H1 (cell line): ENCODE measurements at regions not wholly inside any gene's neighbourhood (a gene's known extent, or its start where the extent isn't known, plus 50 kb on each side); places are given as distances from the start of the nearest gene placed in this dataset.

Experiments
- CTCF ChIA-PET: fragments of 300-600 bp; sonication (Branson Sonifier 250); formaldehyde crosslinking; loops from one replicate; lab custom pipeline; 2021; ENCODE audit not compliant: partially characterized antibody; lab: Charles Lee
- POLR2A ChIA-PET: fragments of 300-600 bp; sonication (Branson Sonifier 250); formaldehyde crosslinking; loops from one replicate; lab custom pipeline; 2021; ENCODE audit warnings: inconsistent platforms; ENCODE audit not compliant: partially characterized antibody; lab: Charles Lee
- DNase-seq, 2 experiments: peaks; one replicate each; pipeline versions ENCODE4 v3.0.0 to v3.0.0-alpha.2; 2010 to 2022; ENCODE audit warnings: low spot score in 2 of 2, low read depth in 1 of 2, mixed read lengths in 1 of 2
- FAIRE-seq: peaks from 2 replicates; lab custom pipeline; 2011; peaks lifted over from hg19 to GRCh38; lab: Jason Lieb, UNC
- H2AFZ ChIP-seq: 2 replicates; pipeline ENCODE4 v1.8.1; 2012; ENCODE audit warnings: low read length, inconsistent platforms
- H2AK5ac ChIP-seq: 2 replicates; pipeline ENCODE4 v1.6.1; 2013; ENCODE audit warnings: low read depth, low read length
- H2BK120ac ChIP-seq: replicated peaks from 2 replicates; pipeline ENCODE3; 2013; ENCODE audit warnings: low read depth, low read length, inconsistent platforms
- H2BK12ac ChIP-seq: 2 replicates; pipeline ENCODE4 v1.6.1; 2013; ENCODE audit warnings: low read depth, low read length
- H2BK15ac ChIP-seq: 2 replicates; pipeline ENCODE4 v1.6.1; 2013; ENCODE audit warnings: low read length
- H2BK20ac ChIP-seq: 2 replicates; pipeline ENCODE4 v1.6.1; 2013; ENCODE audit warnings: low read length
- H2BK5ac ChIP-seq: 2 replicates; pipeline ENCODE4 v1.6.1; 2013; ENCODE audit warnings: low read depth, low read length
- H3K14ac ChIP-seq: 2 replicates; pipeline ENCODE4 v1.6.1; 2013; ENCODE audit warnings: inconsistent platforms; ENCODE audit not compliant: insufficient read length
- H3K18ac ChIP-seq: 2 replicates; pipeline ENCODE4 v1.6.1; 2013; ENCODE audit warnings: low read length; ENCODE audit errors: extremely low read depth
- H3K23ac ChIP-seq: 2 replicates; pipeline ENCODE4 v1.6.1; 2013; ENCODE audit warnings: inconsistent platforms; ENCODE audit not compliant: insufficient read length
- H3K23me2 ChIP-seq: 2 replicates; pipeline ENCODE4 v1.6.1; 2013; ENCODE audit warnings: low read depth, low read length
- H3K27ac ChIP-seq: 2 replicates; pipeline ENCODE4 v1.6.1; 2011; ENCODE audit warnings: low read depth, low read length, inconsistent platforms
- H3K27me3 ChIP-seq, 4 experiments: replicated peaks in 1 of 4; 1 replicate in 1 of 4; 2 replicates in 3 of 4; pipeline versions ENCODE4 v1.6.1 to v1.8.1; 2011 to 2013; ENCODE audit warnings: low read length in 3 of 4, mild to moderate bottlenecking in 3 of 4, inconsistent platforms in 2 of 4, mixed read lengths in 2 of 4, moderate library complexity in 1 of 4; ENCODE audit not compliant: control insufficient read depth in 3 of 4, insufficient read depth in 3 of 4; ENCODE audit errors: extremely low read depth in 1 of 4
- H3K36me3 ChIP-seq, 4 experiments: 2 replicates each; pipeline versions ENCODE4 v1.6.1 to v1.8.1; 2011 to 2013; ENCODE audit warnings: mild to moderate bottlenecking in 4 of 4, low read length in 3 of 4, moderate library complexity in 2 of 4, control low read depth in 1 of 4, inconsistent platforms in 1 of 4; ENCODE audit not compliant: insufficient read depth in 4 of 4, control insufficient read depth in 2 of 4
- H3K4ac ChIP-seq: replicated peaks from 2 replicates; pipeline ENCODE3; 2013; ENCODE audit warnings: low read length, low read depth, mixed read lengths, inconsistent platforms; ENCODE audit not compliant: insufficient read length
- H3K4me1 ChIP-seq, 4 experiments: replicated peaks in 1 of 4; 1 replicate in 1 of 4; 2 replicates in 3 of 4; pipeline versions ENCODE4 v1.6.1 to v1.8.1; 2011 to 2013; ENCODE audit warnings: low read length in 3 of 4, inconsistent platforms in 2 of 4, mixed read lengths in 1 of 4; ENCODE audit not compliant: insufficient read depth in 4 of 4, control insufficient read depth in 3 of 4
- H3K4me2 ChIP-seq, 2 experiments: 2 replicates each; pipeline versions ENCODE4 v1.6.1 to v1.8.1; 2011 to 2013; ENCODE audit warnings: low read depth in 2 of 2, low read length in 2 of 2, control low read depth in 1 of 2, inconsistent platforms in 1 of 2, mild to moderate bottlenecking in 1 of 2; ENCODE audit not compliant: insufficient read depth in 1 of 2
- H3K4me3 ChIP-seq, 4 experiments: fragments of 200-600, 300-600 bp in 1 of 4; sonication (generic), shearing (Covaris generic), sonication (Bioruptor Twin) in 1 of 4; 2 replicates each; pipeline versions ENCODE4 v1.5.1 to v1.8.1; 2011 to 2016; ENCODE audit warnings: low read length in 4 of 4, low read depth in 3 of 4, control low read depth in 2 of 4, inconsistent platforms in 2 of 4, mild to moderate bottlenecking in 2 of 4, mixed read lengths in 1 of 4, moderate library complexity in 1 of 4; ENCODE audit not compliant: insufficient read depth in 2 of 4; ENCODE audit errors: extremely low read depth in 1 of 4
- H3K56ac ChIP-seq: replicated peaks from 2 replicates; pipeline ENCODE3; 2013; ENCODE audit warnings: low read depth, mild to moderate bottlenecking, mixed read lengths, low read length, inconsistent platforms; ENCODE audit not compliant: insufficient read length
- H3K79me1 ChIP-seq: 2 replicates; pipeline ENCODE4 v1.6.1; 2013; ENCODE audit warnings: low read depth, low read length, control low read depth
- H3K79me2 ChIP-seq, 2 experiments: 2 replicates each; pipeline versions ENCODE4 v1.6.1 to v1.8.1; 2012 to 2013; ENCODE audit warnings: low read length in 2 of 2, mild to moderate bottlenecking in 2 of 2, inconsistent platforms in 1 of 2; ENCODE audit not compliant: insufficient read depth in 2 of 2, control insufficient read depth in 1 of 2
- H3K9ac ChIP-seq, 4 experiments: replicated peaks in 1 of 4; 1 replicate in 1 of 4; 2 replicates in 3 of 4; pipeline versions ENCODE4 v1.6.1 to v1.8.1; 2011 to 2013; ENCODE audit warnings: low read depth in 3 of 4, low read length in 3 of 4, control low read depth in 2 of 4, mild to moderate bottlenecking in 2 of 4, moderate library complexity in 2 of 4, inconsistent platforms in 1 of 4; ENCODE audit errors: extremely low read depth in 1 of 4
- H3K9me3 ChIP-seq, 2 experiments: 2 replicates each; pipeline versions ENCODE4 v1.6.1 to v1.8.1; 2012 to 2013; ENCODE audit warnings: mild to moderate bottlenecking in 2 of 2, moderate library complexity in 2 of 2, control low read depth in 1 of 2, inconsistent platforms in 1 of 2, low read depth in 1 of 2, low read length in 1 of 2, mixed read lengths in 1 of 2; ENCODE audit not compliant: insufficient read depth in 2 of 2
- H4K20me1 ChIP-seq, 2 experiments: replicated peaks in 1 of 2; 2 replicates each; pipeline versions ENCODE3 to v1.8.1; 2011 to 2013; ENCODE audit warnings: inconsistent platforms in 2 of 2, low read length in 2 of 2, mild to moderate bottlenecking in 1 of 2; ENCODE audit not compliant: insufficient read depth in 2 of 2, control insufficient read depth in 1 of 2
- H4K5ac ChIP-seq: 2 replicates; pipeline ENCODE4 v1.6.1; 2013; ENCODE audit warnings: low read length, low read depth, mixed read lengths, inconsistent platforms; ENCODE audit not compliant: insufficient read length
- H4K8ac ChIP-seq: 2 replicates; pipeline ENCODE4 v1.8.0; 2013; ENCODE audit warnings: mild to moderate bottlenecking, moderate library complexity, low read length, inconsistent platforms; ENCODE audit not compliant: insufficient read depth; ENCODE audit errors: extremely low read depth
- H4K91ac ChIP-seq: replicated peaks from 2 replicates; pipeline ENCODE3; 2013; ENCODE audit warnings: low read length, mixed read lengths, inconsistent platforms; ENCODE audit not compliant: insufficient read length
- CHD2 ChIP-seq: IDR thresholded peaks from 2 replicates; pipeline ENCODE4 v1.6.1; 2012; ENCODE audit warnings: low read length, improper control_type of control experiment
- E2F6 ChIP-seq: IDR thresholded peaks from 2 replicates; pipeline ENCODE4 v1.6.1; 2012; ENCODE audit warnings: inconsistent platforms
- HDAC2 ChIP-seq, 2 experiments: fragments of 300-600 bp in 1 of 2; sonication (generic) in 1 of 2; IDR thresholded peaks; 2 replicates each; pipeline ENCODE4 v1.6.1; 2011 to 2012; ENCODE audit warnings: low read depth in 2 of 2, low read length in 2 of 2, mild to moderate bottlenecking in 2 of 2, moderate library complexity in 2 of 2, borderline replicate concordance in 1 of 2, inconsistent platforms in 1 of 2
- MAFK ChIP-seq: IDR thresholded peaks from 2 replicates; pipeline ENCODE4 v1.6.1; 2012; ENCODE audit warnings: low read depth, mild to moderate bottlenecking, improper control_type of control experiment, low read length
- RXRA ChIP-seq: IDR thresholded peaks from 2 replicates; pipeline ENCODE4 v1.6.1; 2011; ENCODE audit warnings: low read depth, mild to moderate bottlenecking, low read length, moderate library complexity; ENCODE audit not compliant: insufficient read depth
- SP4 ChIP-seq: IDR thresholded peaks from 2 replicates; pipeline ENCODE4 v1.6.1; 2012; ENCODE audit warnings: low read length, inconsistent platforms
- YY1 ChIP-seq: IDR thresholded peaks from 2 replicates; pipeline ENCODE4 v1.6.1; 2011; ENCODE audit warnings: low read depth, mild to moderate bottlenecking, low read length
- ZNF274 ChIP-seq: IDR thresholded peaks from 2 replicates; pipeline ENCODE4 v1.7.0; 2012; ENCODE audit warnings: low read length, borderline replicate concordance; ENCODE audit errors: extremely low read depth
- WGBS, 2 experiments: shearing (Covaris generic) in 1 of 2; methylation state at CpG; one replicate each; pipeline versions ENCODE4 v1.1.6 to v1.1.7; 2013 to 2015; ENCODE audit warnings: low lambda C conversion rate in 2 of 2, mixed read lengths in 2 of 2, inconsistent platforms in 1 of 2, low coverage in 1 of 2, missing lambda C conversion rate in 1 of 2; ENCODE audit not compliant: insufficient replicate concordance in 2 of 2, insufficient coverage in 1 of 2, insufficient read length in 1 of 2; ENCODE audit errors: extremely low coverage in 1 of 2, missing lambda C conversion rate in 1 of 2; 5-methylcytosine and 5-hydroxymethylcytosine counted together
- TF ChIP-seq, protein P1 (sequence below): IDR thresholded peaks from 2 replicates; pipeline ENCODE4 v1.6.1; 2012; ENCODE audit warnings: inconsistent platforms
- TF ChIP-seq, protein P2 (sequence below), 3 experiments: IDR thresholded peaks; 1 replicate in 2 of 3; 2 replicates in 1 of 3; pipeline versions ENCODE4 v1.5.1 to v1.6.1; 2011; ENCODE audit warnings: low read length in 3 of 3, mild to moderate bottlenecking in 3 of 3, inconsistent platforms in 2 of 3, low read depth in 1 of 3, moderate library complexity in 1 of 3; ENCODE audit not compliant: insufficient read depth in 1 of 3; ENCODE audit errors: control extremely low read depth in 1 of 3

- ChIA-PET POLR2A (no interaction called here), CTCF (no interaction called here)
- Histone ChIP-seq H3K56ac (no peak overlapping the region), H2BK5ac (no peak overlapping the region), H2AK5ac (no peak overlapping the region), H3K36me3 (no peaks in the 10 kb centered on the region), H3K4ac (no peak overlapping the region), H2BK120ac (no peak overlapping the region), H4K5ac (no peak overlapping the region), H3K18ac (no peak overlapping the region), H3K27me3 (no peaks in the 10 kb centered on the region), H3K9ac (no peak overlapping the region), H3K4me2 (no peak overlapping the region), H3K14ac (no peak overlapping the region), H4K20me1 (no peaks in the 10 kb centered on the region), H3K23ac (no peak overlapping the region), H3K79me2 (no peaks in the 10 kb centered on the region), H3K79me1 (no peaks in the 10 kb centered on the region), H3K4me3 (no peak overlapping the region; a peak in 1 of 8 replicates), H3K4me1 (peaks cover 0 to 6% (median 0%) of the 10 kb centered on the region in 4 experiments; a peak in 1 of 7 replicates), H3K27ac (no peak overlapping the region), H2AFZ (peak overlapping the region; percentile 90; the same call in 1 of the 2 replicates), H3K9me3 (no peaks in the 10 kb centered on the region), H2BK20ac (no peak overlapping the region; the same call in 1 of the 2 replicates), H4K8ac (no peak overlapping the region), H2BK15ac (no peak overlapping the region), H2BK12ac (no peak overlapping the region), H3K23me2 (no peaks in the 10 kb centered on the region; the same call in 1 of the 2 replicates), H4K91ac (no peak overlapping the region)
- no peak for FAIRE-seq
- 77% methylated on average over 1 of the region's 1 CpG; no CpG with 5 or more reads in 1 of the 2 experiments for WGBS, 2 experiments
- no peak for DNase-seq
- TF ChIP-seq CHD2 (no peak), MAFK (no peak), ZNF274 (no peak), YY1 (no peak), SP4 (no peak), HDAC2 (IDR thresholded peaks at IDR 0.05; ENCODE audit: borderline replicate concordance in 1 of 2, low read depth in 2 of 2, low read length in 2 of 2) (no peak), E2F6 (no peak), RXRA (no peak)
- TF ChIP-seq, protein P1, sequence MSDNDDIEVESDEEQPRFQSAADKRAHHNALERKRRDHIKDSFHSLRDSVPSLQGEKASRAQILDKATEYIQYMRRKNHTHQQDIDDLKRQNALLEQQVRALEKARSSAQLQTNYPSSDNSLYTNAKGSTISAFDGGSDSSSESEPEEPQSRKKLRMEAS, result no peak
- TF ChIP-seq, protein P2, sequence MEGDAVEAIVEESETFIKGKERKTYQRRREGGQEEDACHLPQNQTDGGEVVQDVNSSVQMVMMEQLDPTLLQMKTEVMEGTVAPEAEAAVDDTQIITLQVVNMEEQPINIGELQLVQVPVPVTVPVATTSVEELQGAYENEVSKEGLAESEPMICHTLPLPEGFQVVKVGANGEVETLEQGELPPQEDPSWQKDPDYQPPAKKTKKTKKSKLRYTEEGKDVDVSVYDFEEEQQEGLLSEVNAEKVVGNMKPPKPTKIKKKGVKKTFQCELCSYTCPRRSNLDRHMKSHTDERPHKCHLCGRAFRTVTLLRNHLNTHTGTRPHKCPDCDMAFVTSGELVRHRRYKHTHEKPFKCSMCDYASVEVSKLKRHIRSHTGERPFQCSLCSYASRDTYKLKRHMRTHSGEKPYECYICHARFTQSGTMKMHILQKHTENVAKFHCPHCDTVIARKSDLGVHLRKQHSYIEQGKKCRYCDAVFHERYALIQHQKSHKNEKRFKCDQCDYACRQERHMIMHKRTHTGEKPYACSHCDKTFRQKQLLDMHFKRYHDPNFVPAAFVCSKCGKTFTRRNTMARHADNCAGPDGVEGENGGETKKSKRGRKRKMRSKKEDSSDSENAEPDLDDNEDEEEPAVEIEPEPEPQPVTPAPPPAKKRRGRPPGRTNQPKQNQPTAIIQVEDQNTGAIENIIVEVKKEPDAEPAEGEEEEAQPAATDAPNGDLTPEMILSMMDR (IDR thresholded peaks at IDR 0.05; ENCODE audit: control extremely low read depth in 1 of 3, insufficient read depth in 1 of 3, low read depth in 1 of 3, low read length in 3 of 3), result no peak
Measured at GRCh38 chr4:65791111-65791811, 121.0 kb upstream of the EPHA5 start.
